HCEC 1CT (cell line): ENCODE measurements at regions not wholly inside any gene's neighbourhood (a gene's known extent, or its start where the extent isn't known, plus 50 kb on each side); places are given as distances from the start of the nearest gene placed in this dataset.
"Not testable (repeated sequence)": the region's sequence is repeated elsewhere in the genome, so short reads cannot be mapped to it uniquely, and the experiment has no call there.

Experiments
- DNase-seq: peaks from one replicate; pipeline ENCODE4 v3.0.0-alpha.2; 2017

- DNase-seq = no peak
Measured at GRCh38 chr1:187924252-187924651, 1095.5 kb downstream of the PLA2G4A start.

- peak; percentile 37 for DNase-seq
Measured at GRCh38 chr1:187928288-187928687, 1099.5 kb downstream of the PLA2G4A start.

- DNase-seq = no peak
Measured at GRCh38 chr1:187928696-187929095, 1099.9 kb downstream of the PLA2G4A start.

- peak; percentile 14 for DNase-seq
Measured at GRCh38 chr1:187931776-187932175, 1103.0 kb downstream of the PLA2G4A start.

- no peak for DNase-seq
Measured at GRCh38 chr1:187933562-187934419, 1105.0 kb downstream of the PLA2G4A start.

- no peak for DNase-seq
Measured at GRCh38 chr1:187936667-187937066, 1107.9 kb downstream of the PLA2G4A start.

GRCh38 chr1:187938092-187938491, 1109.3 kb downstream of the PLA2G4A start:
- no peak for DNase-seq

- DNase-seq = no peak
Measured at GRCh38 chr1:187942986-187943385, 1114.2 kb downstream of the PLA2G4A start.

GRCh38 chr1:187943606-187944403, 1115.1 kb downstream of the PLA2G4A start:
- DNase-seq = no peak

- DNase-seq = not testable (repeated sequence)
Measured at GRCh38 chr1:187946661-187947060, 1117.9 kb downstream of the PLA2G4A start.

GRCh38 chr1:187947359-187947758, 1118.6 kb downstream of the PLA2G4A start:
- no peak for DNase-seq

GRCh38 chr1:187948170-187948794, 1119.5 kb downstream of the PLA2G4A start:
- no peak for DNase-seq

- DNase-seq = no peak
Measured at GRCh38 chr1:187949567-187949966, 1120.8 kb downstream of the PLA2G4A start.

- DNase-seq = no peak
Measured at GRCh38 chr1:187951817-187952216, 1123.1 kb downstream of the PLA2G4A start.

- no peak for DNase-seq
Measured at GRCh38 chr1:187952446-187952845, 1123.7 kb downstream of the PLA2G4A start.

- peak; percentile 2 for DNase-seq
Measured at GRCh38 chr1:187956975-187957374, 1128.2 kb downstream of the PLA2G4A start.

GRCh38 chr1:187958207-187958606, 1129.5 kb downstream of the PLA2G4A start:
- no peak for DNase-seq

- no peak for DNase-seq
Measured at GRCh38 chr1:187959062-187959461, 1130.3 kb downstream of the PLA2G4A start.

- DNase-seq = no peak
Measured at GRCh38 chr1:187960125-187960638, 1131.4 kb downstream of the PLA2G4A start.

GRCh38 chr1:187961895-187962294, 1133.1 kb downstream of the PLA2G4A start:
- no peak for DNase-seq

- DNase-seq = no peak
Measured at GRCh38 chr1:187971851-187972250, 1143.1 kb downstream of the PLA2G4A start.

- no peak for DNase-seq
Measured at GRCh38 chr1:187977298-187977697, 1148.5 kb downstream of the PLA2G4A start.
